Fibroblast of the aortic adventitia (primary cell): ENCODE measurements at regions not wholly inside any gene's neighbourhood (a gene's known extent, or its start where the extent isn't known, plus 50 kb on each side); places are given as distances from the start of the nearest gene placed in this dataset.

Experiments
- DNase-seq: peaks from one replicate; pipeline ENCODE4 v3.0.0-alpha.2; 2010; ENCODE audit warnings: low read depth
- H3K4me3 ChIP-seq: 2 replicates; pipeline ENCODE4 v1.5.1; 2011; ENCODE audit warnings: low read depth, mild to moderate bottlenecking, control low read depth, low read length, moderate library complexity
- CTCF ChIP-seq: IDR thresholded peaks from 2 replicates; pipeline ENCODE4 v1.5.1; 2011; ENCODE audit warnings: mild to moderate bottlenecking, low read length, control low read depth, inconsistent platforms; ENCODE audit not compliant: insufficient read depth

GRCh38 chr3:194023501-194024280 lies 112.3 kb upstream of the HES1 start:
- H3K4me3 ChIP-seq: no peak overlapping the region
- DNase-seq: no peak
- no peak for TF ChIP-seq CTCF

GRCh38 chr3:194025119-194025518 lies 110.8 kb upstream of the HES1 start:
- TF ChIP-seq CTCF: no peak
- no peak overlapping the region for H3K4me3 ChIP-seq
- no peak for DNase-seq

- TF ChIP-seq CTCF: no peak
- no peak overlapping the region for H3K4me3 ChIP-seq
- DNase-seq: no peak
Observed at GRCh38 chr3:194025951-194026350, 110.0 kb upstream of the HES1 start.

- TF ChIP-seq CTCF: no peak
Observed at GRCh38 chr3:194028434-194029004, 107.4 kb upstream of the HES1 start.

GRCh38 chr3:194029846-194030245 lies 106.1 kb upstream of the HES1 start:
- no peak for DNase-seq
- no peak for TF ChIP-seq CTCF
- H3K4me3 ChIP-seq: no peak overlapping the region

More at GRCh38 chr3:194028434-194029004, 107.4 kb upstream of the HES1 start:
- no peak for DNase-seq
- H3K4me3 ChIP-seq: no peak overlapping the region

- TF ChIP-seq CTCF: no peak
- no peak overlapping the region for H3K4me3 ChIP-seq
- no peak for DNase-seq
Observed at GRCh38 chr3:194030372-194030771, 105.6 kb upstream of the HES1 start.
